Endothelial cell of umbilical vein (primary cell): ENCODE measurements at regions not wholly inside any gene's neighbourhood (a gene's known extent, or its start where the extent isn't known, plus 50 kb on each side); places are given as distances from the start of the nearest gene placed in this dataset.

Source experiments
- BruUV-seq: library from RNA; stranded (reverse); fragments of 400-500 nt; replicated peaks from 2 replicates; lab custom pipeline; 2021; lab: Mats Ljungman, UMichigan
- CTCF ChIA-PET: fragments of 300-600, 350-600 bp; sonication (Branson Sonifier 250); formaldehyde crosslinking; loops from one replicate; lab custom pipeline; 2021; ENCODE audit warnings: antibody characterized with exemption, inconsistent platforms; lab: Charles Lee
- POLR2A ChIA-PET: fragments of 300-600, 350-600 bp; sonication (Branson Sonifier 250); formaldehyde crosslinking; loops from one replicate; lab custom pipeline; 2021; ENCODE audit warnings: antibody characterized with exemption, inconsistent platforms; lab: Charles Lee
- DNase-seq: peaks from one replicate; pipeline ENCODE4 v3.0.0-alpha.2; 2011; ENCODE audit warnings: low read depth, low spot score
- FAIRE-seq: peaks from 2 replicates; lab custom pipeline; 2011; peaks lifted over from hg19 to GRCh38; lab: Jason Lieb, UNC
- H2AFZ ChIP-seq: 2 replicates; pipeline ENCODE4 v1.6.0; 2012; ENCODE audit warnings: low read depth, low read length, control low read depth, inconsistent platforms
- H3K27ac ChIP-seq: 2 replicates; pipeline ENCODE4 v1.5.1; 2011; ENCODE audit warnings: low read depth, mild to moderate bottlenecking, control low read depth, low read length, moderate library complexity; ENCODE audit not compliant: insufficient read depth
- H3K27me3 ChIP-seq, 2 experiments: 2 replicates each; pipeline versions ENCODE4 v1.6.0 to v1.6.1; 2011; ENCODE audit warnings: low read length in 2 of 2, mixed read lengths in 1 of 2; ENCODE audit not compliant: control insufficient read depth in 2 of 2, insufficient read depth in 2 of 2
- H3K36me3 ChIP-seq, 2 experiments: 2 replicates in 1 of 2; 3 replicates in 1 of 2; pipeline ENCODE4 v1.5.1; 2011; ENCODE audit warnings: low read length in 2 of 2, mild to moderate bottlenecking in 1 of 2, moderate library complexity in 1 of 2; ENCODE audit not compliant: control insufficient read depth in 2 of 2, insufficient read depth in 2 of 2; ENCODE audit errors: extremely low read depth in 1 of 2
- H3K4me1 ChIP-seq: 3 replicates; pipeline ENCODE4 v1.5.1; 2011; ENCODE audit warnings: mild to moderate bottlenecking, low read length; ENCODE audit not compliant: control insufficient read depth, insufficient read depth; ENCODE audit errors: extremely low read depth
- H3K4me2 ChIP-seq: 2 replicates; pipeline ENCODE4 v1.6.1; 2011; ENCODE audit warnings: low read length, control low read depth, mixed read lengths; ENCODE audit not compliant: insufficient read depth
- H3K4me3 ChIP-seq, 3 experiments: fragments of 200-600 bp in 1 of 3; sonication (generic), shearing (Covaris generic) in 1 of 3; replicated peaks in 1 of 3; 2 replicates each; pipeline ENCODE4 v1.5.1; 2011 to 2016; ENCODE audit warnings: control low read depth in 3 of 3, low read length in 3 of 3, mild to moderate bottlenecking in 2 of 3, inconsistent platforms in 1 of 3, low read depth in 1 of 3, moderate library complexity in 1 of 3; ENCODE audit not compliant: insufficient read depth in 1 of 3
- H3K79me2 ChIP-seq: 2 replicates; pipeline ENCODE4 v1.6.0; 2012; ENCODE audit warnings: low read length, inconsistent platforms; ENCODE audit not compliant: control insufficient read depth, insufficient read depth
- H3K9ac ChIP-seq: replicated peaks from 2 replicates; pipeline ENCODE3; 2011; ENCODE audit warnings: low read length, control low read depth; ENCODE audit not compliant: insufficient read depth; ENCODE audit errors: extremely low read depth
- H3K9me1 ChIP-seq: replicated peaks from 3 replicates; pipeline ENCODE4 v1.6.0; 2011; ENCODE audit warnings: mild to moderate bottlenecking, low read length; ENCODE audit not compliant: control insufficient read depth, insufficient read depth; ENCODE audit errors: extremely low read depth
- H3K9me3 ChIP-seq: replicated peaks from 2 replicates; pipeline ENCODE4 v1.5.1; 2012; ENCODE audit warnings: low read length, inconsistent platforms; ENCODE audit not compliant: control insufficient read depth, insufficient read depth
- H4K20me1 ChIP-seq: replicated peaks from 2 replicates; pipeline ENCODE3; 2011; ENCODE audit warnings: mild to moderate bottlenecking, low read length; ENCODE audit not compliant: control insufficient read depth, insufficient read depth; ENCODE audit errors: extremely low read depth
- GATA2 ChIP-seq: IDR thresholded peaks from 2 replicates; pipeline ENCODE4 v1.7.0; 2011; ENCODE audit warnings: low read depth, mild to moderate bottlenecking, moderate library complexity, mixed read lengths, low read length; ENCODE audit not compliant: insufficient read length, insufficient read depth
- JUN ChIP-seq: IDR thresholded peaks from 2 replicates; pipeline ENCODE4 v1.6.1; 2011; ENCODE audit warnings: borderline replicate concordance, low read depth; ENCODE audit not compliant: insufficient read length, insufficient read depth
- MYC ChIP-seq: IDR thresholded peaks from one replicate; pipeline ENCODE4 v1.6.1; 2011; ENCODE audit warnings: mild to moderate bottlenecking, low read depth, low read length
- POLR2A ChIP-seq: IDR thresholded peaks from 2 replicates; pipeline ENCODE4 v1.6.1; 2012; ENCODE audit warnings: low read depth, mild to moderate bottlenecking, control low read depth, low read length
- POLR2AphosphoS5 ChIP-seq: IDR thresholded peaks from 2 replicates; pipeline ENCODE4 v1.6.1; 2012; ENCODE audit warnings: low read depth, mild to moderate bottlenecking, control low read depth, low read length, moderate library complexity; ENCODE audit not compliant: insufficient read depth
- dilution Hi-C: fragments of 300-500 bp; cut with MboI; formaldehyde crosslinking; loops from one replicate; pipeline ENCODE4 v1.15.0; 2019; ENCODE audit warnings: low sequenced_read_pairs; ENCODE audit not compliant: extremely low pct_ligation_motif_present
- intact Hi-C: fragments of 100-400 bp; cut with micrococcal nuclease; formaldehyde crosslinking; loops from one replicate; pipeline ENCODE4 v1.10.0; 2022

- DNase-seq: no peak
- Histone ChIP-seq H3K79me2 (no peaks in the 10 kb centered on the region), H2AFZ (no peak overlapping the region), H3K9me3 (no peaks in the 10 kb centered on the region), H3K36me3 (no peaks in the 10 kb centered on the region), H3K4me1 (no peaks in the 10 kb centered on the region), H3K9ac (no peak overlapping the region), H3K27me3 (no peaks in the 10 kb centered on the region), H4K20me1 (no peaks in the 10 kb centered on the region), H3K9me1 (no peaks in the 10 kb centered on the region), H3K4me3 (no peak overlapping the region), H3K4me2 (no peak overlapping the region), H3K27ac (no peak overlapping the region)
- ChIA-PET CTCF (no interaction called here), POLR2A (no interaction called here)
- no peak for TF ChIP-seq POLR2A
- TF ChIP-seq JUN: no peak
- TF ChIP-seq GATA2: no peak
- TF ChIP-seq MYC: no peak
- TF ChIP-seq POLR2AphosphoS5: no peak
- BruUV-seq: no TSS peak
- dilution Hi-C loops (no loop called here), intact Hi-C loops (no loop called here)
- no peak for FAIRE-seq
These were observed 480.0 kb upstream of the PAPPA start for GRCh38 chr9:115673599-115673998.

GRCh38 chr9:115674091-115674490 is 479.5 kb upstream of the PAPPA start:
- no TSS peak for BruUV-seq
- no peak for TF ChIP-seq MYC
- CTCF ChIA-PET: no interaction called here
- Histone ChIP-seq H3K4me2 (no peak overlapping the region), H2AFZ (no peak overlapping the region), H3K4me1 (no peaks in the 10 kb centered on the region), H3K9me3 (no peaks in the 10 kb centered on the region), H3K27me3 (no peaks in the 10 kb centered on the region), H3K79me2 (no peaks in the 10 kb centered on the region), H3K9ac (no peak overlapping the region), H3K9me1 (no peaks in the 10 kb centered on the region), H4K20me1 (no peaks in the 10 kb centered on the region), H3K27ac (no peak overlapping the region), H3K4me3 (no peak overlapping the region), H3K36me3 (no peaks in the 10 kb centered on the region)
- POLR2A ChIA-PET: no interaction called here
- intact Hi-C loops (no loop called here), dilution Hi-C loops (no loop called here)
- DNase-seq (no peak), FAIRE-seq (no peak)
